Stimulated activated CD4-positive, alpha-beta T cell treated with anti-CD3 and anti-CD28 coated beads, Interleukin-1b, Interleukin-23, amount 100 ng/mL, for 1 hour (primary cell): ENCODE measurements at regions not wholly inside any gene's neighbourhood (a gene's known extent, or its start where the extent isn't known, plus 50 kb on each side); places are given as distances from the start of the nearest gene placed in this dataset.
A peak's percentile ranks its signal among the peaks of the same experiment; 100 is the strongest.
"Not testable (repeated sequence)": the region's sequence is repeated elsewhere in the genome, so short reads cannot be mapped to it uniquely, and the experiment has no call there.

Experiments used
- DNase-seq, 2 donors: peaks; one replicate each; pipeline ENCODE4 v3.0.0-alpha.2; 2020; ENCODE audit warnings: low read depth in 2 of 2

DNA sequence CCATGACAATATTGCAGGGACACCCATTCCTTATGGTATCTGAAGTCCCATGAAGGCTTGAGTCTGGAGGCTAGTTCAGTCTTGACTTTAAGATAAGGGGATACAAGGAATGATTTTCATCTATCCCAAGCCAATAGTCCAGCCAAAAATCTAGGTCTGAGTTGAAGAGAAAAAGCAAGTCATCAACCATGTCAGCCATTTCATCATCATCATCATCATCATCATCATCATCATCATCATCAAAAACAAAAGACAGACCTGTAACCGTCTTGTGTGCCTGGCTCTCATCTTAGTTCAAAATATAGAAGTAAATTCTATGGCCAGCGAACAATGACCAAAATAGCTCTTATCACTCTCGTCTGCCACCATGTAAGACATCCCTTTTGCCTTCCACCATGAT lies 59.5 kb upstream of the FAM90A26 start:
- not testable (repeated sequence) for DNase-seq

- not testable (repeated sequence) for DNase-seq
These were observed 67.1 kb upstream of the FAM90A26 start for GRCh38 chr4:9103148-9103524.

DNA sequence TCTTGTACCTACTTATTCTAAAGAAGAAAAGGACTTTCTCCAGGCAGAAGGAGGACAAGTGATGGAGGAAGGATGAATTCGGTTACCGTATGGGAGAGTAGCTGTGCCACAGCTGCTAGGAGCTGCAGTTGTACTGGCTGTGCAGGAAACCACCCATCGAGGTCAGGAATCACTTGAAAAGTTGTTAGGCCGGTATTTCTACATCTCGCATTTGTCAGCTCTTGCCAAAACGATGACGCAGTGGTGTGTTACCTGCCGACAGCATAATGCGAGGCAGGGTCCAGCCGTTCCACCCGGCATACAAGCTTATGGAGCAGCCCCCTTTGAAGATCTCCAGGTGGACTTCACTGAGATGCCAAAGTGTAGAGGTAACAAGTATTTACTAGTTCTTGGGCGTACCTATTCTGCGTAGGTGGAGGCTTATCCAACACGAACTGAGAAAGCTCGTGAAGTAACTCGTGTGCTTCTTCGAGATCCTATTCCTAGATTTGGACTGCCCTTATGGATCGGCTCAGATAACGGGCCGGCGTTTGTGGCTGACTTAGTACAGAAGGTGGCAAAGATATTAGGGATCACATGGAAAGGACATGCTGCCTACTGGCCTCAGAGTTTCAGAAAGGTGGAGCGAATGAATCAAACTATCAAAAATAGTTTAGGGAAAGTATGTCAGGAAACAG lies 67.6 kb upstream of the FAM90A26 start:
- DNase-seq: not testable (repeated sequence)

GRCh38 chr4:9096330-9096729 lies 73.9 kb upstream of the FAM90A26 start:
- not testable (repeated sequence) for DNase-seq

- DNase-seq: not testable (repeated sequence)
These were observed 91.4 kb upstream of the FAM90A26 start for GRCh38 chr4:9078796-9079195.

GRCh38 chr4:9076974-9077373 lies 93.2 kb upstream of the FAM90A26 start:
- DNase-seq: not testable (repeated sequence)

DNA sequence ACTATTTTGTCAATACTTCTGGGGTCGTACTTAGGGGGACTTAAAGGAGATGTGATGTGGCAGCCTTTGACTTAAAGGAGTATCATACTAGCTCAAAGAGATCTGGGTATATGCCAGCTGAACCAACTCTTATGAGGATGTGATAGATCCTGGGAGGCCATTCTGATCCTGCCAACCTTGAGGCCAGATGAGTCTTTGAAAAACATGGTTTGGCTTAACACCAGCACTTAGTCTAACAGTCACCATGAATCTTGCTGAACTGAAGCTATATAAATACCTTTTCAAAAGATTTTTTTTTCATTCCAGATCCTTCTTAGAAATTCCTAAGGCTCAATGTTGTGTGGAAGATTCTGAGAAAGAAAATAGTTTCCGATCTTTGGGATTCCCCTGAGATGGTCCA lies 93.7 kb upstream of the FAM90A26 start:
- not testable (repeated sequence) for DNase-seq

DNA sequence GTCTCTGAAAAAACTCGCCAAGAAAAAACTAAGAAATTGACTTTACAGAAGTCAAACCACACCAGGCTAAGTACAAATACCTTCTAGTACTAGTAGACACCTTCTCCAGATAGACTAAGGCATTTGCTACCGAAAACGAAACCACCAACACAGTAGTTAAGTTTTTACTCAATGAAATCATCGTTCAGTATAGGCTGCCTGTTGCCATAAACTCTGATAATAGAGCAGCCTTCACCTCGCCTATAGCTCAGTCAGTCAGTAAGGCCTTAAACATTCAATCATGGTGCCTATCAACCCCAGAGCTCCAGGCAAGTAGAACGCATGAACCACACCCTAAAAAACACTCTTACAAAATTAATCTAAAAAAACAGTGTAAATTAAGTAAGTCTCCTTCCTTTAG lies 96.8 kb upstream of the FAM90A26 start:
- not testable (repeated sequence) for DNase-seq

- not testable (repeated sequence) for DNase-seq
These were observed 97.5 kb upstream of the FAM90A26 start for GRCh38 chr4:9072521-9073220.

- not testable (repeated sequence) for DNase-seq
These were observed 102.3 kb upstream of the FAM90A26 start for GRCh38 chr4:9067923-9068322.

DNA sequence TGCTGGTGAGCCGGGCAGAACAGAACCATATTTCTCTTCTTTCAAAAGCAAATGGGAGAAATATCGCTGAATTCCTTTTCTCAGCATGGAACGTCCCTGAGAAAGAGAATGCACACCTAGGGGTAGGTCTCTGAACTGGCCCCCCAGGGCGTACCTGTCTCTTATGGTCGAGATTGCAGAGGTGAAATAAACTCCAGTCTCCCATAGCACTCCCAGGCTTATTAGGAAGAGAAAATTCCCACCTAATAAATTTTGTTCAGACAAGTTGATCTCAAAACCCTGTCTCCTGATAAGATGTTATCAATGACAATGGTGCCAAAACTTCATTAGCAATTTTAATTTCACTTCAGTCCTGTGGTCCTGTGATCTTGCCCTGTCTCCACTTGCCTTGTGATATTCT lies 106.6 kb upstream of the FAM90A26 start:
- DNase-seq: not testable (repeated sequence)

DNA sequence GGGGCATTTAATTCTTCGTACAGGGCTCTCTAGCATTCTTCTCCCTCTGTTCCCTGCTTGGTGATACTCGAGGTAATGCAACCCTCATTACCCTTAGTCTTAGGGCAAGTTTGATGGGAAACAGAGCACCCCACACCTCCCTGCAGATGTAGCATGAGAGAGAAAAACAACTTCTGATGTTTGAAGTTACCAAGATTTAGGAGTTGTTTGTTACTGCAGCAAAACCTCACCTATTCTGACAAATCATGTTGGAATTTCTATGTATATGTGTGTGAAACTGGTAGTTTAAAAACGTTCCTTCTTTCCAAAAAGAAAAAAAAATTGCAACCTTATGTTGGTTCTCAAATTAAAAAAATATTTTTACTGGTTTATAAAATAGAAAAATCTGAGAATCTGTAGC lies 145.3 kb upstream of the FAM90A26 start:
- not testable (repeated sequence) for DNase-seq

DNA sequence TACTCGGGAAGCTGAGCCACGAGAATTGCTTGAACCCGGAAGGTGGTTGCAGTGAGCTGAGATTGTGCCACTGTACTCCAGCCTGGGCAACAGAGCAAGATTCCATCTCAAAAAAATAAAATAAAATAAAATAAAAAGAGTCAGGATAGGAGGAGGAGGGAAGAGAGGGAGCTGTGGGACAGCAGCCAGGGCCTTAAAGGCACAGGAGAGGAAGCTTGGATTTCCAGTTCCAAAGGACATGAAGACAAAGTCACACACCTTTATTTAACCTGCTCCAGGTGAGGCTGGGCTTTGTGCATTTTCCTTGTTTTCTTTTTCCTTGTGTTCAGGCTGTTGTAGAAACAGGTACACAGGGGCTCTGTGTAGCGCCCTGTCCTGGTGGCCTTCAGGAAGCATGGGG lies 138.2 kb upstream of the HMX1 start:
- DNase-seq: not testable (repeated sequence)

DNA sequence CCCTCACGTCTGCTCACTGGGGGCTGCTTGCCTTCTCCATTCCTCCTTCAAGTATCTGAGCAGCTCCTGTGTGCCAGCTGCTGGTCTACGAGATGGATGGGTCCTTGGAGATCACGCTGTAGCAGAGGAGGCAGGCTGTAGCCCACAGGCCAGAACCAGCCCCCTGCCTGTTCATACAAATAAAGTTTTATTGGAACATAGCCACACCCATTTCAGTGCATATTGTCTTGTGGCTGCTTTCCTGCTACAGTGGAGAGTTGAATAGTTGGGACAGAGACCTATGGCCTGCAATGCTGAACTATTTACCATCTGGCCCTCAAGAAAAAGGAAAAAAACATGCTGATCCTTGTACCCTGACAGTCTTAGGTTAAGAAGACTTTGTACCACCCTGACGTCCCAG lies 136.8 kb upstream of the HMX1 start:
- not testable (repeated sequence) for DNase-seq

DNA sequence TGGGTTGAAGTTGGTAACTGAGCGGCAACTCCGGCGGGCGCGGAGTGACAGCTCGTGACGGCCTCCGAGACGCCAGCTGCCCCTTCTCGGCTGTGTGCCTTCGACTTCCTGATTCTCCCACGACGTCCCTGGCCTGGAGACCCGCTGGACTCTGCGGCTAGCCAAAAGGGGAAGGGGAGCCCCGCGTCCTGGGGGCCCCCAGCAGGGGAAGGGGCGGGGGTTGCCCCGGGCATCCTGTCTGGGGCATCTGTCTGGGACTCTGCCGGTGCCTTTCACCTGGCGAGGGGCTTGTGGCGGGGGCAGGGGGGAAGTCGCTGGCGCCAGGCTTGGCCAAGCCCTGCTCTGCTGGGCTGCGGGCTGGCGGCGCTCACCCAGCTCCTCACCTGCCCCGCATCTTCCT lies 129.5 kb upstream of the HMX1 start:
- not testable (repeated sequence) for DNase-seq

- DNase-seq: peak; percentile 3 to 38
These were observed 128.9 kb upstream of the HMX1 start for GRCh38 chr4:9000505-9001001.

GRCh38 chr4:8992981-8993380 lies 121.3 kb upstream of the HMX1 start:
- not testable (repeated sequence) for DNase-seq

DNA sequence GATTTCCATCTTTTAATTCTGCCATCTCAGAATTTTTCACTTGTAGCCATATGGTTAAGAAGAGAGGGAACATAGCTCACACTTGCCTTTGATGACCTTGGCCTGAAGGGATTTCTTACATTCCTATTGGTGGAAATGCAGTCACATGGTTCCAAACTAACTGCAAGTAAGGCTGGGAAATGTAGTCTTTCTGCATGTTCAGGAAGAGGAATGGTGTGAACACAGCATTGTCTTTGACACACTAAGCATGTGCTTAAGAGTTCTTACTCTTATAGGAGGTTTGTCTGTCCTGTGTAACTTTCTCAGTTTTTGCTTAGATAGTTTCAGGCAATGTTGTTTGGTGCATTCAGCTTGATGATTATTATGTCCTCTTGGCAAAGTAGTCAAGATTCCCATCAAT lies 119.8 kb upstream of the HMX1 start:
- DNase-seq: not testable (repeated sequence)

GRCh38 chr4:8990341-8990740 lies 118.7 kb upstream of the HMX1 start:
- DNase-seq: not testable (repeated sequence)

GRCh38 chr4:8985786-8986185 lies 114.1 kb upstream of the HMX1 start:
- not testable (repeated sequence) for DNase-seq

DNA sequence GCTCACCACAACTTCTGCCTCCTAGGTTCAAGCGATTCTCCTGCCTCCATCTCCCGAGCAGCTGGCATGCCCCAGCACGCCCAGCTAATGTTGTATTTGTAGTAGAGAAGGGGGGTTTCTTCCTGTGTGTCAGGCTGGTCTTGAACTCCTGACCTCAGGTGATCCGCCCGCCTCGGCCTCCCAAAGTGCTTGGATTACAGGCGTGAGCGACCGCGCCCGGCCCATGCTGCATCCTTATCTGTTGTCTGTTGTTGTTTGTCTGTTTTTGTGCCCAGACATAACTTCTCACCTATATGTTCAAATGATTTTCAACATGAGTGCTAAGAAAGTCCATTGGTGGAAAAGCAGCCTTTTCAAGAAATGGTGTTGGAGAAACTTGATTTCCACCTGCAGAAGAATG lies 113.0 kb upstream of the HMX1 start:
- DNase-seq: not testable (repeated sequence)

DNA sequence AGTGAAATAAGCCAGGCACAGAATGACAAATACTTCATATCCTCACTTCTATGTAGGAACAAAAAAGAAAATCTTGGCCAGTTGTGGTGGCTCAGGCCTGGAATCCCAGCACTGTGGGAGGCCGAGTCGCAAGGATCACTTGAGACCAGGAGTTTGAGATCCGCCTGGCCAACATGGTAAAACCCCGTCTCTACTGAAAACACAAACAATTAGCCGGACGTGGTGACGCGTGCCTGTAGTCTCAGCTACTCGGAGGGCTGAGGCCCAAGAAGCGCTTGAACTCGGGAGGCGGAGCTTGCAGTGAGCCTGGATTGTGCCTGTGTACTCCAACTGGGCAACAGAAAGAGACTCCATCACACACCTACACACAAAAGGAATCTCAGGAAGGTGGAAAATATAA lies 112.3 kb upstream of the HMX1 start:
- not testable (repeated sequence) for DNase-seq
